KMS-11 (cell line): ENCODE measurements at regions not wholly inside any gene's neighbourhood (a gene's known extent, or its start where the extent isn't known, plus 50 kb on each side); places are given as distances from the start of the nearest gene placed in this dataset.
"Not testable (repeated sequence)": the region's sequence is repeated elsewhere in the genome, so short reads cannot be mapped to it uniquely, and the experiment has no call there.

ENCODE experiments used
- H2AFZ ChIP-seq: fragments of 200-600 bp; sonication (generic); 2 replicates; pipeline ENCODE4 v1.6.1; 2016; ENCODE audit warnings: antibody characterized with exemption, mixed run types, low read depth
- H3K27ac ChIP-seq: fragments of 200-600 bp; sonication (generic); 2 replicates; pipeline ENCODE4 v1.6.1; 2016; ENCODE audit warnings: mild to moderate bottlenecking, mixed run types
- H3K27me3 ChIP-seq: fragments of 200-600 bp; sonication (generic); 2 replicates; pipeline ENCODE4 v1.6.1; 2017; ENCODE audit warnings: mild to moderate bottlenecking, low read depth, mixed run types, moderate library complexity; ENCODE audit not compliant: insufficient read depth
- H3K36me3 ChIP-seq: fragments of 200-600 bp; sonication (generic); 2 replicates; pipeline ENCODE4 v1.6.1; 2017; ENCODE audit warnings: mild to moderate bottlenecking, mixed run types; ENCODE audit not compliant: insufficient read depth
- H3K4me1 ChIP-seq: fragments of 200-600 bp; sonication (generic); 2 replicates; pipeline ENCODE4 v1.6.1; 2016; ENCODE audit warnings: mild to moderate bottlenecking, low read depth, mixed run types; ENCODE audit not compliant: poor library complexity, severe bottlenecking
- H3K4me2 ChIP-seq: fragments of 200-600 bp; sonication (generic); 2 replicates; pipeline ENCODE4 v1.7.0; 2016; ENCODE audit warnings: mild to moderate bottlenecking, mixed run types
- H3K4me3 ChIP-seq: fragments of 200-600 bp; sonication (generic); IDR thresholded peaks from 2 replicates; pipeline ENCODE4 v1.6.1; 2017; ENCODE audit warnings: low read depth, low read length, mixed read lengths; ENCODE audit not compliant: insufficient read depth
- H3K79me2 ChIP-seq: fragments of 200-600 bp; sonication (generic); 2 replicates; pipeline ENCODE4 v1.6.1; 2016; ENCODE audit warnings: low read depth, mixed run types; ENCODE audit not compliant: insufficient read depth
- H3K9ac ChIP-seq: fragments of 200-600 bp; sonication (generic); 2 replicates; pipeline ENCODE4 v1.6.1; 2016; ENCODE audit warnings: mild to moderate bottlenecking, mixed run types
- H4K20me1 ChIP-seq: fragments of 200-600 bp; sonication (generic); 2 replicates; pipeline ENCODE4 v1.6.1; 2016; ENCODE audit warnings: mild to moderate bottlenecking, mixed run types; ENCODE audit not compliant: insufficient read depth
- CTCF ChIP-seq: fragments of 200-600 bp; sonication (generic); conservative IDR thresholded peaks from 2 replicates; pipeline ENCODE4 v1.6.1; 2017; ENCODE audit warnings: low read depth, mild to moderate bottlenecking, antibody characterized with exemption, low read length, moderate library complexity, mixed read lengths

GRCh38 chr2:39894082-39894481, 115.0 kb upstream of the THUMPD2 start:
- Histone ChIP-seq H3K9ac (no peak overlapping the region), H2AFZ (no peak overlapping the region), H3K79me2 (no peaks in the 10 kb centered on the region), H3K27ac (no peak overlapping the region), H3K4me1 (no peaks in the 10 kb centered on the region), H4K20me1 (no peaks in the 10 kb centered on the region), H3K36me3 (no peaks in the 10 kb centered on the region), H3K4me2 (no peak overlapping the region), H3K4me3 (no peak overlapping the region), H3K27me3 (no peaks in the 10 kb centered on the region)
- TF ChIP-seq CTCF = no peak

- Histone ChIP-seq H4K20me1 (no peaks in the 10 kb centered on the region), H3K27ac (no peak overlapping the region), H3K9ac (no peak overlapping the region), H3K4me1 (no peaks in the 10 kb centered on the region), H3K27me3 (no peaks in the 10 kb centered on the region), H3K4me2 (no peak overlapping the region), H3K79me2 (no peaks in the 10 kb centered on the region), H3K4me3 (no peak overlapping the region), H2AFZ (no peak overlapping the region), H3K36me3 (no peaks in the 10 kb centered on the region)
- no peak for TF ChIP-seq CTCF
Measured at GRCh38 chr2:39893616-39894015, 114.6 kb upstream of the THUMPD2 start.

GRCh38 chr2:39881948-39882347, 102.9 kb upstream of the THUMPD2 start:
- Histone ChIP-seq H3K27ac (no peak overlapping the region), H3K4me1 (no peaks in the 10 kb centered on the region), H4K20me1 (no peaks in the 10 kb centered on the region), H3K4me3 (no peak overlapping the region), H3K4me2 (no peak overlapping the region), H2AFZ (no peak overlapping the region), H3K9ac (no peak overlapping the region), H3K79me2 (no peaks in the 10 kb centered on the region), H3K36me3 (no peaks in the 10 kb centered on the region), H3K27me3 (no peaks in the 10 kb centered on the region)
- no peak for TF ChIP-seq CTCF

GRCh38 chr2:39881494-39881893, 102.4 kb upstream of the THUMPD2 start:
- Histone ChIP-seq H3K27me3 (no peaks in the 10 kb centered on the region), H3K36me3 (no peaks in the 10 kb centered on the region), H3K27ac (no peak overlapping the region), H2AFZ (no peak overlapping the region), H3K4me2 (no peak overlapping the region), H3K9ac (no peak overlapping the region), H3K4me3 (no peak overlapping the region), H3K4me1 (no peaks in the 10 kb centered on the region), H4K20me1 (no peaks in the 10 kb centered on the region), H3K79me2 (no peaks in the 10 kb centered on the region)
- no peak for TF ChIP-seq CTCF

- not testable (repeated sequence) for H2AFZ ChIP-seq, H3K4me2 ChIP-seq, H3K4me1 ChIP-seq, H3K27me3 ChIP-seq, H3K79me2 ChIP-seq, H3K27ac ChIP-seq, H3K9ac ChIP-seq, H4K20me1 ChIP-seq, H3K4me3 ChIP-seq, H3K36me3 ChIP-seq
Measured at GRCh38 chr2:39879001-39879400, 99.9 kb upstream of the THUMPD2 start.
